HepG2 (cell line): ENCODE measurements at regions not wholly inside any gene's neighbourhood (a gene's known extent, or its start where the extent isn't known, plus 50 kb on each side); places are given as distances from the start of the nearest gene placed in this dataset.

Source experiments
- ATAC-seq: fragments of 200-7000 bp; cut with Tn5 transposase; 3 replicates; pipeline ENCODE4 v1.9.1; 2020; ENCODE audit warnings: mild to moderate bottlenecking, moderate library complexity
- BruUV-seq: library from RNA; stranded (reverse); fragments of 400-500 nt; replicated peaks from 2 replicates; lab custom pipeline; 2021; lab: Mats Ljungman, UMichigan
- CTCF ChIA-PET: fragments of 300-600 bp; formaldehyde crosslinking; extraction: SDS; loops from one replicate; lab custom pipeline; 2021; ENCODE audit warnings: low total read pairs, inconsistent platforms, low intra/inter-chr PET ratio; lab: Yijun Ruan, JAX
- POLR2A ChIA-PET: fragments of 350-600 bp; sonication (Branson Sonifier 250); formaldehyde crosslinking; loops from one replicate; lab custom pipeline; 2020; ENCODE audit warnings: antibody characterized with exemption, inconsistent platforms; lab: Yijun Ruan, JAX
- DNase-seq: peaks from one replicate; pipeline ENCODE4 v3.0.0-alpha.2; 2015; ENCODE audit warnings: low spot score
- FAIRE-seq: peaks from 3 replicates; lab custom pipeline; 2011; peaks lifted over from hg19 to GRCh38; lab: Jason Lieb, UNC
- H2AFZ ChIP-seq: one replicate; pipeline ENCODE4 v1.6.1; 2011; ENCODE audit warnings: low read length, inconsistent platforms
- H3K27ac ChIP-seq: fragments of 300-600 bp; 3 replicates; pipeline ENCODE4 v1.8.0; 2011; ENCODE audit warnings: mixed run types, mild to moderate bottlenecking, mixed read lengths, low read length, inconsistent platforms; ENCODE audit not compliant: insufficient read depth; ENCODE audit errors: extremely low read length
- H3K27me3 ChIP-seq, 2 experiments: fragments of 200-600 bp in 1 of 2; 2 replicates in 1 of 2; 3 replicates in 1 of 2; pipeline versions ENCODE4 v1.6.0 to v1.8.0; 2011; ENCODE audit warnings: low read length in 2 of 2, mild to moderate bottlenecking in 2 of 2, moderate library complexity in 2 of 2, inconsistent platforms in 1 of 2; ENCODE audit not compliant: insufficient read depth in 2 of 2, control insufficient read depth in 1 of 2
- H3K36me3 ChIP-seq, 2 experiments: fragments of 200-600 bp in 1 of 2; replicated peaks in 1 of 2; 2 replicates in 1 of 2; 3 replicates in 1 of 2; pipeline versions ENCODE4 v1.5.1 to v1.8.0; 2011; ENCODE audit warnings: low read length in 2 of 2, inconsistent platforms in 1 of 2; ENCODE audit not compliant: insufficient read depth in 2 of 2, control insufficient read depth in 1 of 2
- H3K4me1 ChIP-seq: 2 replicates; pipeline ENCODE4 v1.5.1; 2012; ENCODE audit warnings: low read length, inconsistent platforms; ENCODE audit not compliant: insufficient read depth
- H3K4me2 ChIP-seq: 2 replicates; pipeline ENCODE4 v1.6.0; 2011; ENCODE audit warnings: low read depth, low read length, inconsistent platforms
- H3K4me3 ChIP-seq, 3 experiments: fragments of 200-600 bp in 1 of 3; sonication (generic), shearing (Covaris generic) in 1 of 3; replicated peaks in 1 of 3; 2 replicates each; pipeline ENCODE4 v1.5.1; 2011 to 2016; ENCODE audit warnings: low read length in 3 of 3, inconsistent platforms in 2 of 3, low read depth in 2 of 3, mild to moderate bottlenecking in 2 of 3, control low read depth in 1 of 3, mixed read lengths in 1 of 3; ENCODE audit not compliant: insufficient read depth in 1 of 3
- H3K79me2 ChIP-seq: one replicate; pipeline ENCODE4 v1.6.1; 2011; ENCODE audit warnings: low read length, inconsistent platforms; ENCODE audit not compliant: insufficient read depth
- H3K9ac ChIP-seq: 2 replicates; pipeline ENCODE4 v1.6.0; 2011; ENCODE audit warnings: mild to moderate bottlenecking, low read depth, low read length, inconsistent platforms; ENCODE audit not compliant: insufficient read depth
- H3K9me3 ChIP-seq: 2 replicates; pipeline ENCODE4 v1.5.1; 2012; ENCODE audit warnings: mild to moderate bottlenecking, low read length
- H4K20me1 ChIP-seq: 2 replicates; pipeline ENCODE4 v1.6.0; 2011; ENCODE audit warnings: inconsistent platforms, mild to moderate bottlenecking, low read length, moderate library complexity; ENCODE audit not compliant: insufficient read depth
- CHD2 ChIP-seq: IDR thresholded peaks from 2 replicates; pipeline ENCODE4 v1.6.1; 2011; ENCODE audit warnings: low read depth, low read length, improper control_type of control experiment
- HMG20A ChIP-seq: IDR thresholded peaks from 2 replicates; pipeline ENCODE4 v1.6.1; 2016; ENCODE audit warnings: borderline replicate concordance
- MEIS1 ChIP-seq: sonication (generic); formaldehyde crosslinking; IDR thresholded peaks from 2 replicates; pipeline ENCODE4 v1.9.0; 2021; ENCODE audit warnings: mild to moderate bottlenecking, missing genetic modification reagents, moderate library complexity, borderline replicate concordance
- NFIB ChIP-seq: sonication (generic); formaldehyde crosslinking; IDR thresholded peaks from 2 replicates; pipeline ENCODE4 v1.9.0; 2021; ENCODE audit warnings: missing genetic modification reagents, mild to moderate bottlenecking, borderline replicate concordance
- SALL1 ChIP-seq: sonication (generic); formaldehyde crosslinking; IDR thresholded peaks from 2 replicates; pipeline ENCODE4 v1.8.0; 2022; ENCODE audit warnings: mild to moderate bottlenecking, missing genetic modification reagents
- SIN3A ChIP-seq: IDR thresholded peaks from 2 replicates; pipeline ENCODE4 v1.6.1; 2011; ENCODE audit warnings: low read depth, mild to moderate bottlenecking, control low read depth, low read length, borderline replicate concordance
- SP2 ChIP-seq: sonication (generic); formaldehyde crosslinking; IDR thresholded peaks from 2 replicates; pipeline ENCODE4 v1.5.1; 2020; ENCODE audit warnings: mild to moderate bottlenecking, missing genetic modification reagents
- TRIM22 ChIP-seq: fragments of 450-650 bp; IDR thresholded peaks from 2 replicates; pipeline ENCODE4 v1.6.1; 2017
- ZNF503 ChIP-seq: sonication (generic); formaldehyde crosslinking; IDR thresholded peaks from 2 replicates; pipeline ENCODE4 v1.4.0; 2020; ENCODE audit warnings: missing genetic modification reagents
- WGBS: methylation state at CpG from one replicate; pipeline ENCODE4 v1.1.6; 2017; ENCODE audit warnings: low lambda C conversion rate; 5-methylcytosine and 5-hydroxymethylcytosine counted together
- in situ Hi-C: cut with HindIII; loops from 2 replicates; pipeline ENCODE4 v1.10.0; 2017; ENCODE audit warnings: low pct_unique_long_range_greater_than_20kb; ENCODE audit not compliant: extremely low pct_ligation_motif_present
- intact Hi-C: fragments of 100-400 bp; cut with micrococcal nuclease; formaldehyde crosslinking; loops from one replicate; pipeline ENCODE4 v1.10.0; 2022; ENCODE audit not compliant: unreplicated experiment

GRCh38 chr4:96205143-96205936 is 365.4 kb downstream of the PDHA2 start:
- ChIA-PET CTCF (no interaction called here), POLR2A (no interaction called here)
- Histone ChIP-seq H3K4me2 (no peak overlapping the region), H3K9me3 (no peaks in the 10 kb centered on the region), H3K27ac (no peak overlapping the region), H3K4me3 (no peak overlapping the region), H4K20me1 (no peaks in the 10 kb centered on the region), H3K9ac (no peak overlapping the region), H3K4me1 (no peaks in the 10 kb centered on the region), H3K27me3 (no peaks in the 10 kb centered on the region), H2AFZ (no peak overlapping the region), H3K79me2 (no peaks in the 10 kb centered on the region), H3K36me3 (no peaks in the 10 kb centered on the region)
- no TSS peak for BruUV-seq
- intact Hi-C loops: no loop called here
- ATAC-seq (no peak), FAIRE-seq (no peak), DNase-seq (no peak)
- TF ChIP-seq NFIB (CRISPR knock-in tag) (no peak), MEIS1 (no peak), ZNF503 (CRISPR knock-in tag) (no peak), SIN3A (no peak), HMG20A (no peak), CHD2 (no peak), TRIM22 (no peak), SP2 (CRISPR knock-in tag) (no peak), SALL1 (CRISPR knock-in tag) (no peak)
- 9% methylated on average over 5 of the region's 5 CpGs for WGBS
- in situ Hi-C loops: no loop called here
